ENCODE measurements at regions not wholly inside any gene's neighbourhood (a gene's known extent, or its start where the extent isn't known, plus 50 kb on each side); places are given as distances from the start of the nearest gene placed in this dataset.

DNA sequence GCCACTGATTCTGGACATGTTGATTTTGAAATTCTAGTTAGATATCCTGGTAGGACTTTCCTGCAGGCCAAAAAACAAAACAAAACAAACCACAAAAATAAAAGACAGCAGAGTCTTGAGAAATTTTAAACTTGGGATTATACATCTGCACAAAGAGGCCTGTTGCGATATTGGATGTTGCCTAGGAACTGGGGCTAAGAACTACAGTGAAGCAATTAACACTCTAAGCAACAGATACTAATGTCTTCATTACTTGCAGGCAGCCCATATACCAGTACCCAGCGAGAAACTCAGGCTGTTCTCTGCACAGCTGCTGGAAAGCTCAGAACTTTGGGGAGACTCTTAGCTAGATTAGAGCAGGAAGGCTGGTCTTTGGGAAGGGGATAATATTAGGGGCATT lies 69.1 kb upstream of the SCOC start:
- no peaks in the 10 kb centered on the region for H3K79me2 ChIP-seq (ENCODE audit: control insufficient read depth, insufficient read depth, low read length)
- H3K27me3 ChIP-seq (ENCODE audit: control insufficient read depth, insufficient read depth, low read length) = no peaks in the 10 kb centered on the region
- H3K4me1 ChIP-seq (ENCODE audit: control insufficient read depth, extremely low read depth, insufficient read depth, low read length) = peaks cover 18% of the 10 kb centered on the region
- H3K4me3 ChIP-seq (replicated peaks in 1 of 4; ENCODE audit: control extremely low read depth in 1 of 4, insufficient read depth in 1 of 4, low read depth in 3 of 4, low read length in 4 of 4) = no peak overlapping the region
- H4K20me1 ChIP-seq (ENCODE audit: control insufficient read depth, extremely low read depth, insufficient read depth, low read length) = no peaks in the 10 kb centered on the region
- no peak overlapping the region for H3K27ac ChIP-seq (ENCODE audit: insufficient read depth, low read length)
- DNase-seq (ENCODE audit: low read depth in 2 of 2) = no peak
- H3K36me3 ChIP-seq (ENCODE audit: control insufficient read depth, insufficient read depth, low read length) = no peaks in the 10 kb centered on the region
- H3K9me3 ChIP-seq (ENCODE audit: control insufficient read depth, insufficient read depth, low read depth, low read length) = no peaks in the 10 kb centered on the region
- no peak overlapping the region for H3K4me2 ChIP-seq (ENCODE audit: extremely low read depth, insufficient read depth, low read length)
- TF ChIP-seq CTCF (conservative IDR thresholded peaks at IDR 0.05 in 1 of 2, IDR thresholded peaks at IDR 0.05 in 1 of 2; ENCODE audit: low read depth in 1 of 2, low read length in 2 of 2) (no peak), EZH2 (IDR thresholded peaks at IDR 0.05; ENCODE audit: low read length, missing control alignments) (no peak)
- no peak overlapping the region for H3K9ac ChIP-seq (ENCODE audit: insufficient read depth, low read length)
- H2AFZ ChIP-seq (ENCODE audit: low read length) = no peak overlapping the region

GRCh38 chr4:140302151-140302859 lies 71.1 kb upstream of the SCOC start:
- Histone ChIP-seq H3K27ac (ENCODE audit: insufficient read depth, low read length) (no peak overlapping the region), H3K9ac (ENCODE audit: insufficient read depth, low read length) (no peak overlapping the region), H3K36me3 (ENCODE audit: control insufficient read depth, insufficient read depth, low read length) (no peaks in the 10 kb centered on the region), H3K4me3 (replicated peaks in 1 of 4; ENCODE audit: control extremely low read depth in 1 of 4, insufficient read depth in 1 of 4, low read depth in 3 of 4, low read length in 4 of 4) (no peak overlapping the region), H3K27me3 (ENCODE audit: control insufficient read depth, insufficient read depth, low read length) (no peaks in the 10 kb centered on the region), H2AFZ (ENCODE audit: low read length) (no peak overlapping the region), H4K20me1 (ENCODE audit: control insufficient read depth, extremely low read depth, insufficient read depth, low read length) (no peaks in the 10 kb centered on the region), H3K4me1 (ENCODE audit: control insufficient read depth, extremely low read depth, insufficient read depth, low read length) (peaks cover 4% of the 10 kb centered on the region), H3K9me3 (ENCODE audit: control insufficient read depth, insufficient read depth, low read depth, low read length) (no peaks in the 10 kb centered on the region), H3K79me2 (ENCODE audit: control insufficient read depth, insufficient read depth, low read length) (no peaks in the 10 kb centered on the region), H3K4me2 (ENCODE audit: extremely low read depth, insufficient read depth, low read length) (no peak overlapping the region)
- TF ChIP-seq CTCF (conservative IDR thresholded peaks at IDR 0.05 in 1 of 2, IDR thresholded peaks at IDR 0.05 in 1 of 2; ENCODE audit: low read depth in 1 of 2, low read length in 2 of 2) = no peak
- no peak for TF ChIP-seq EZH2 (IDR thresholded peaks at IDR 0.05; ENCODE audit: low read length, missing control alignments)
- no peak for DNase-seq (ENCODE audit: low read depth in 2 of 2)

- no peak overlapping the region for H3K27ac ChIP-seq (ENCODE audit: insufficient read depth, low read length)
Observed at GRCh38 chr4:140300271-140300970, 73.0 kb upstream of the SCOC start.

More at GRCh38 chr4:140300271-140300970, 73.0 kb upstream of the SCOC start:
- DNase-seq (ENCODE audit: low read depth in 2 of 2) = peak; percentile 72 to 78
- Histone ChIP-seq H3K4me1 (ENCODE audit: control insufficient read depth, extremely low read depth, insufficient read depth, low read length) (peaks cover 8% of the 10 kb centered on the region), H3K9ac (ENCODE audit: insufficient read depth, low read length) (no peak overlapping the region), H3K9me3 (ENCODE audit: control insufficient read depth, insufficient read depth, low read depth, low read length) (no peaks in the 10 kb centered on the region), H3K36me3 (ENCODE audit: control insufficient read depth, insufficient read depth, low read length) (no peaks in the 10 kb centered on the region), H3K79me2 (ENCODE audit: control insufficient read depth, insufficient read depth, low read length) (no peaks in the 10 kb centered on the region), H2AFZ (ENCODE audit: low read length) (peak overlapping the region; percentile 10), H3K4me3 (replicated peaks in 1 of 4; ENCODE audit: control extremely low read depth in 1 of 4, insufficient read depth in 1 of 4, low read depth in 3 of 4, low read length in 4 of 4) (no peak overlapping the region), H3K4me2 (ENCODE audit: extremely low read depth, insufficient read depth, low read length) (no peak overlapping the region), H3K27me3 (ENCODE audit: control insufficient read depth, insufficient read depth, low read length) (no peaks in the 10 kb centered on the region), H4K20me1 (ENCODE audit: control insufficient read depth, extremely low read depth, insufficient read depth, low read length) (no peaks in the 10 kb centered on the region)
- TF ChIP-seq EZH2 (IDR thresholded peaks at IDR 0.05; ENCODE audit: low read length, missing control alignments) (no peak), CTCF (conservative IDR thresholded peaks at IDR 0.05 in 1 of 2, IDR thresholded peaks at IDR 0.05 in 1 of 2; ENCODE audit: low read depth in 1 of 2, low read length in 2 of 2) (no peak)

Data from fibroblast of lung (primary cell).